ENCODE measurements at regions not wholly inside any gene's neighbourhood (a gene's known extent, or its start where the extent isn't known, plus 50 kb on each side); places are given as distances from the start of the nearest gene placed in this dataset.
"Not testable (repeated sequence)": the region's sequence is repeated elsewhere in the genome, so short reads cannot be mapped to it uniquely, and the experiment has no call there.

DNA sequence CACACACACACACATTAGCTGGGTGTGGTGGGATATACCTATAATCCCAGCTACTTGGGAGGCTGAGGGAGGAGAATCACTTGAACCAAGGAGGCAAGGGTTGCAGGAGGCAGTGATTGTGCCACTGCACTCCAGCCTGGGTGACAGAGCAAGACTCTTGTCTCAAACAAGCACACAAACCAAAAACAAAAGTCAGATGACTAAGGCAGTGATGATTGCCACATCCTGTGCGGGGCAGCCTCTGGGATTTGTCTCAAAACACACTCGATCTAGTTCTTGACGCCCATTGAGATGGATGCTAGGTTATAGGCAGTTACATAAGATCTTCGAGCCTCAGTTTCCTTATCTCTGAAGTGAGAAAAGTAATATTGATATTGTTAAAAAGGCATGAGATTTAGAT is 57.8 kb upstream of the NBPF8 start:
- not testable (repeated sequence) for H3K36me3 ChIP-seq (ENCODE audit: insufficient read depth, low read length); H3K9me3 ChIP-seq (ENCODE audit: low read length); H3K27me3 ChIP-seq (ENCODE audit: control insufficient read depth in 1 of 2, insufficient read depth in 2 of 2, low read length in 2 of 2); H3K9ac ChIP-seq (ENCODE audit: low read length); H3K4me1 ChIP-seq (ENCODE audit: insufficient read depth, low read length); H3K27ac ChIP-seq (ENCODE audit: low read depth, low read length); H3K4me3 ChIP-seq (ENCODE audit: low read depth in 1 of 2, low read length in 2 of 2)

DNA sequence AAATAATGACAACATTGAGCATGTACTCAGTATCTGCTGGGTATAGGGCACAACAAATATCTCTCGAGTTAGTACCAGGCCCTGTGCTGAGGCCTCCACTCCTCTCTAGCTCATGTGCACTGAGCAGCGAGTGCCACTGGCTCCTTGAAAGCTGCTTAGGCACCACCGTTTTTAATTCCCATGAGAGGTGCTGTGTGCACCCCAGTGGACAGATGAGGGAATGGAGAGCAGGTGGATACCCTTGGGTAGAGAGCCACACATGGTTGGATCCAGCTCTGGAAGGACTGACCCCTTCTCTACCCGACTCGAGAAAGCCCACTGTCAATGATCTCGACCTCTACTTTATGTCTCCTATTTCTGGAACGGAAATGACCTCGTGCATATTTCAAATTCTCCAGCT is 58.7 kb upstream of the NBPF8 start:
- not testable (repeated sequence) for H3K27me3 ChIP-seq (ENCODE audit: control insufficient read depth in 1 of 2, insufficient read depth in 2 of 2, low read length in 2 of 2); H3K9ac ChIP-seq (ENCODE audit: low read length); H3K36me3 ChIP-seq (ENCODE audit: insufficient read depth, low read length); H3K27ac ChIP-seq (ENCODE audit: low read depth, low read length); H3K4me1 ChIP-seq (ENCODE audit: insufficient read depth, low read length); H3K9me3 ChIP-seq (ENCODE audit: low read length); H3K4me3 ChIP-seq (ENCODE audit: low read depth in 1 of 2, low read length in 2 of 2)

DNA sequence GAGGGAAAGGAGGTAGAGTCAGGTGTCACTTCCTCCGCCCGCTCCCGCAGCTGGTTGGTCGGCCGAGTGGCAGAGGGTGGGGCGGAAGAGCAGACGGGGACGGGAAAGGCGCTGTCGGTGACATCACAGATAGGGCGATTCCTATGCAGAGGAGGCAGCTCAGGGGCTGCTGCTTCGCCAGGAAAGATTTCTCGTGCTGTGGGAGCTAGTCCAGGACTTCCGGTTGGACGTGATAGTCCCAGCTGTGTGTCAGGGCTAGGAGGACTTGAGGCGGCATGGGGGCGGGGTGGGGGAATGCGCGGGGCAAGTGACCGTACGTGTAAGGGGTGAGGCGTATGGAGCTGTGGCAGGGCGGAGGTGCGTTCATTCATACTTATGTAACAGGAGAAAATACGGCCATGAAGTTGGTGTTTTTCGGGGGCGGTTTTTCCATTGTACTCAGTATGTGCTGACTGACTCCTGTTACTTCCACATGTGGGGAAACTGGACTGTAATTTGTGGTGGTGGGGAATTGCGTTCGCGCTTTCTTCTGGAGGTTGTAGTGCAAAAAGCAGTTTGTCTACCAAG is 60.1 kb upstream of the NBPF8 start:
- not testable (repeated sequence) for H3K9ac ChIP-seq (ENCODE audit: low read length); H3K27ac ChIP-seq (ENCODE audit: low read depth, low read length); H3K4me3 ChIP-seq (ENCODE audit: low read depth in 1 of 2, low read length in 2 of 2)

DNA sequence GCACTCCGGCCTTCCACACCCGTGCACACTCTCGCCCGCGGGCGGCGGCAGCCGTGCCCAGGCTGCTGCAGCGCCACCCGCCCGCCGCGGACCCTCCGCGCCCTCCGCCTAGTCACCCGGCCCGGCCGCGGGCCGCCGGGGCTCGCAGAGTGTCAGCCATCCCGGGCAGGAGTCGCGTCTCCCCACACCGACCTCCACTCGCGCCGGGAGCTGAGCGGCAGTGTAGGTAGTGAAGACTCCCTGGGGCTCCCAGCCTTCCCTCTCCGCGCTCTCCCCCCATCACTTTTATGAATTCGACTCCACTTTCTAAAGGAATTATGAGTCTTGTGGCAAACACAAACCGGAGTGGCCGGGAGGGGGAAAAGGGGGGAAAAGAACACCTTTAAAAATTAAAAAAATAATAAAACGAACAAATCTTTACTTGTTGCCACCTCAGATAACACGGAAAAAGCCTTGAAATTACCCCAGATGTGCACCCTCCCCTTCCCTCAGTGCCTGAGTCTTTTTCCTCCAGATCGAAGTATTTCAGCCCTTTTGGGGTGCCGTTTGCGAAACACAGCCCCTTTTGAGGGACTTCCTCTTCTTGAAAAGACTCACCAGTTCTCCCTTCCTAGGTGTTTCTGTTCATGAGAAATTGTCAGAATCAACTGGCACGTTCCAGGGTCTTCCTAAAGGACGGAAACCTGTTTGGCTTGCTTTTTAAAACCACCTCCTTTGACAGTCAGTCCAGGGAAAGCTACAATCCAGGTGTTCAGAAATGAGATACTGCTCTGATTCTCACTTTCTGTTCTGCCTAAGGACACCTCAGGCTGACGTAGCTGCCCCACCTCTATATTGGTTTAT is 72.4 kb upstream of the NBPF8 start:
- not testable (repeated sequence) for H3K36me3 ChIP-seq (ENCODE audit: insufficient read depth, low read length); H3K27me3 ChIP-seq (ENCODE audit: control insufficient read depth in 1 of 2, insufficient read depth in 2 of 2, low read length in 2 of 2); H3K4me1 ChIP-seq (ENCODE audit: insufficient read depth, low read length); H3K27ac ChIP-seq (ENCODE audit: low read depth, low read length); H3K9ac ChIP-seq (ENCODE audit: low read length); H3K9me3 ChIP-seq (ENCODE audit: low read length); H3K4me3 ChIP-seq (ENCODE audit: low read depth in 1 of 2, low read length in 2 of 2)

More for the DNA sequence above, 60.1 kb upstream of the NBPF8 start:
- H3K36me3 ChIP-seq (ENCODE audit: insufficient read depth, low read length); H3K9me3 ChIP-seq (ENCODE audit: low read length); H3K4me1 ChIP-seq (ENCODE audit: insufficient read depth, low read length); H3K27me3 ChIP-seq (ENCODE audit: control insufficient read depth in 1 of 2, insufficient read depth in 2 of 2, low read length in 2 of 2): not testable (repeated sequence)

DNA sequence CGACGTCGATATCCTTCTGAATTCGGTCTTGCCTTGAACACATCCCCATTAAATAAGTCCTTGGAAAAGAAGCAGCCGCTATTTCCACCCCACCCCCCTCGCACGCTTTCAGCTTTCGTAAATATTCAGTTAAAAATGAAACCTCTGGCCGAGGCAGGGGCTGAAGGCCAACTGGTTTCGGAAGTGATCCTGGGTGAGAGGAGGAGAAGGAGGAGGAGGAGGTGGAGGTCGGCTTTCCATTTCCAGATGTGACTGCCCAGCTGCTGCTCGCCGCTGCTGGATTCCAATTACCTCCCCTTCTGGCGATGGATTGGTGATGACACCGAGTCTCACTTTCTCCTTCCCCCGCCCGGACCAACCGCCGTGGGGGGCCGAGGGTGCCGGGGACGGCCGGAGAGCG is 73.1 kb upstream of the NBPF8 start:
- H3K9ac ChIP-seq (ENCODE audit: low read length); H3K4me1 ChIP-seq (ENCODE audit: insufficient read depth, low read length); H3K36me3 ChIP-seq (ENCODE audit: insufficient read depth, low read length); H3K27me3 ChIP-seq (ENCODE audit: control insufficient read depth in 1 of 2, insufficient read depth in 2 of 2, low read length in 2 of 2); H3K9me3 ChIP-seq (ENCODE audit: low read length): not testable (repeated sequence)
- Histone ChIP-seq H3K4me3 (ENCODE audit: low read depth in 1 of 2, low read length in 2 of 2) (peak overlapping the region in 1 of 2 donors; percentile 8), H3K27ac (ENCODE audit: low read depth, low read length) (peak overlapping the region; percentile 52)

DNA sequence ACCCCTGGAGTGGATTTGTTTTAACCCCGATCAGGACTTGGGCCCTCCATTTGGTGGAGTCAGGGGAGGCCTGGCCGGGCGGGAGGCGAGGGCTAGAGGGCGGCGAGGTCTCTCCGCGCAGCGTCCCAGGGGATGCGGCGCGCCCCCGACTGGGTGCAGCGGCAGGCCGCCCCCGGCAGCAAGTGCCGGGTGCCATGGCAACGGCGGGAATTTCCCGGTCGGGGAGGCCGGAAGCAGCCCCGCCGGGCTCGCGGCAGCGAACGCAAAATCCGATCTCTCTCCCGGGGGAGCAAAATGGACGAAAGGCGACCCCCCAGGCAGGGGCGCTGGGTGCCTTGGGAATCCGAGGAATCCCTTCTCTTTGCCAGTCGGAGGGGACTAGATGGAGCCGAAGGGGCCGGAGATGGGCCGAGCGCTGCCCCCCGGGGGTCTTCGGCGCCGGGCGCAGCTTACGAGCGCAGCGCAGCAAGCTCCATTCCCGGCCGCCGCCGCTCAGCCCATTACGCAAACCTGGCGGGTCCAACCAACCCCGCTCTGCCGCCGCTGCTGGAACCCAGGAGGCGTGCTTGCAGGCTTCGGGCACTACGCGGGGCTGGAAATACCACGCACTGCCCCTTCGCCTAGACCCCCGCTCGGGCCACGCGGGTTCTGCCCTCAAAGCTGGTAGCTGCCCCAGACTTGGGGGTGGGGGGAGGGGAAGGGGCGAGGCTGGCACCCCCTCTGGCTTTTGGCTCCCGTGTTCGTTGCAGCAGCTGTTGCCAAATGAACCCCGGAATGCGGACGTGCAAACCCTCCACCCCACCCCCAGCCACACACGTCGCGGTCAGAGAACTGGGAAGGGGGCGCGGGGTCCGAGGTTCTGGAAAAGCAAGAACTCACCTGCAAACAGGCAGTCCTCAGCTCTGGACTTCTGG is 73.7 kb upstream of the NBPF8 start:
- H3K4me3 ChIP-seq (ENCODE audit: low read depth in 1 of 2, low read length in 2 of 2); H3K36me3 ChIP-seq (ENCODE audit: insufficient read depth, low read length); H3K27me3 ChIP-seq (ENCODE audit: control insufficient read depth in 1 of 2, insufficient read depth in 2 of 2, low read length in 2 of 2); H3K9ac ChIP-seq (ENCODE audit: low read length); H3K4me1 ChIP-seq (ENCODE audit: insufficient read depth, low read length); H3K9me3 ChIP-seq (ENCODE audit: low read length): not testable (repeated sequence)
- H3K27ac ChIP-seq (ENCODE audit: low read depth, low read length), result peak overlapping the region; percentile 52

DNA sequence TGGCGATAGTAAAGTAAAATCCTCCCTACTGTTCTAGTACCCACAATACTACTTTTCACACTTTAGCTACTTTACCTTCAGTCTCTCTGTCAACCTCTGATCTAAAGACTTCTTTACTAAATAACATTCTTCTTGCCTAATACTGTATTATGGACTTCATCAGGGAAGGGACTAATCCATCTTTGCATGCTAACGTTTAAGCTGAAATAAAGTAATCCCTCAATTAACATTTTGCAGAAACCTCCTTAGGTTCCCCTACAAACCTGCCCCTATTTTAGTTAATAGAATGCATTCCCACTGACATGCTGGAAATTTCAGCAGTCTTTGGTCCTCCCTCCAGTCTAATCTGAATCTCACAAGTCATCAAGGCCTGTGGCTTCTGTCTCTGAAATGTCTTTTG is 99.1 kb upstream of the NBPF8 start:
- H3K27ac ChIP-seq (ENCODE audit: low read depth, low read length); H3K4me1 ChIP-seq (ENCODE audit: insufficient read depth, low read length); H3K9ac ChIP-seq (ENCODE audit: low read length); H3K4me3 ChIP-seq (ENCODE audit: low read depth in 1 of 2, low read length in 2 of 2); H3K9me3 ChIP-seq (ENCODE audit: low read length); H3K27me3 ChIP-seq (ENCODE audit: control insufficient read depth in 1 of 2, insufficient read depth in 2 of 2, low read length in 2 of 2); H3K36me3 ChIP-seq (ENCODE audit: insufficient read depth, low read length): not testable (repeated sequence)

DNA sequence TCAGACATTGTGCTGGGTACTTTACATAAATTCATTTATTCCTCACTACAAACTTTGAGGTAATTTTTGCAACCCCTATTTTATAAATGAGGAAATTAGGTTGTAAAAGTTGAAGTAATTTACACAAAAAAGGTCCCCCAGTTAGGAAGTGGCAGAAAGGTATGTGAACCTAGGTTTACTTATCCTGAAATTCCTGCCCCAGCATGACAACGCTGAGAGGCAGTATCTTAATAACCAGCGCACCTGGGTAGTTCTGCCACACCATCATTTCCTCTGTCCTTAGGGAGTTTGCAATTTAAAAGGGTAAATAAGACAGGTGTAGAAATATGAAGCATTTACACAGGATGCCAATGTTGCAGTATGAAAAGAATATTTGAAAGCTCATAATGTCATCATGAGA is 102.9 kb upstream of the NBPF8 start:
- H3K4me1 ChIP-seq (ENCODE audit: insufficient read depth, low read length); H3K27ac ChIP-seq (ENCODE audit: low read depth, low read length); H3K9ac ChIP-seq (ENCODE audit: low read length); H3K9me3 ChIP-seq (ENCODE audit: low read length); H3K4me3 ChIP-seq (ENCODE audit: low read depth in 1 of 2, low read length in 2 of 2); H3K27me3 ChIP-seq (ENCODE audit: control insufficient read depth in 1 of 2, insufficient read depth in 2 of 2, low read length in 2 of 2); H3K36me3 ChIP-seq (ENCODE audit: insufficient read depth, low read length): not testable (repeated sequence)

DNA sequence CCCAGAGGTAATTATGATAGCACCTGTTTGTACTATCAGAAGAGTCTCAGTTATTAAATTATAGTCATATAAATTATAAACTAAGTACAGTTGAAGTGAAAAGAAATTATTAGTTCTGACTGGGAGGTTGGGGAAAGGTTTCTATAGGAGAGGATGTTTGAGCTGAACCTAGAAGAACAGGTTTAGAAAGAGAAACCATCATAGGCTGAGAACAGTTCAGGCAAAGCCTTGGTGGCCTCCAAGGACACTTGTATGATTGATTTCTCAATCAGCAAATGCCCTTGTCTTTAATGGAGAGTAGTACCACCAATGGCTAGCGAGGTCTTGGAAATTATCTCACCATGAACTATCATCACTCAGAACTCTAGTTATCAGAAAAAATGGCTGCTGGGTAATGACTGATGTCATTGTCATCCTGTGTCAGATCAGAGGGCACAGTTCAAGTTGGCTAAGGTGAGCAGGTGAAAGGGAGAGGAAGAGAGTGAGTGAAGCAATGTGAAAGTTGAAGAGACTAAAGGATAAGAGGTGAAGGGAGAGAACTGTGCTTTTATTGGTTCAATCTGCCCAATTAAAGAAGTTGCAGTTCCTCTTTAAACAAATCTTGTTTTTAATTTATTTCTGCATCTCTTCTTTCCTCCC is 105.8 kb upstream of the NBPF8 start:
- not testable (repeated sequence) for H3K27ac ChIP-seq (ENCODE audit: low read depth, low read length); H3K36me3 ChIP-seq (ENCODE audit: insufficient read depth, low read length); H3K9me3 ChIP-seq (ENCODE audit: low read length); H3K9ac ChIP-seq (ENCODE audit: low read length); H3K4me3 ChIP-seq (ENCODE audit: low read depth in 1 of 2, low read length in 2 of 2); H3K27me3 ChIP-seq (ENCODE audit: control insufficient read depth in 1 of 2, insufficient read depth in 2 of 2, low read length in 2 of 2); H3K4me1 ChIP-seq (ENCODE audit: insufficient read depth, low read length)

DNA sequence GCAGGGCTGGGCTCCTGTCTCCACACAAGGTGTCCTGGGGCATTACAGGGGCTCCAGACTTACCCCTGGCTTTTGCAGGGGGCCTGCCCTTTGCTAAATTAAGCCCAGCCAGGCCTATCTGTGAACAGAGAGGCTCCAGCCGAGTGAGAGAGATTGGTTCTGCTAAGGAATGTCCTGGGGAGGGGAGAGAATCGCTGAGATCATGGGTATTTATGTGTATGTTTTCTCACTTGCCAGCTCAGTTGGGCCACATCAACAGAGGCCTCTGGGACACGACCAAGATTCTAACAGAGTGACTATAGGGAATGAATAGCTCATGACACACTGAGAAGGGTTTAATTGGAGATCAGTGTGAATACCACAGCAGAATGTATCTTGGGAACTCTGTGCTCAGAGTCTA is 109.8 kb upstream of the NBPF8 start:
- not testable (repeated sequence) for H3K4me3 ChIP-seq (ENCODE audit: low read depth in 1 of 2, low read length in 2 of 2); H3K9ac ChIP-seq (ENCODE audit: low read length); H3K9me3 ChIP-seq (ENCODE audit: low read length); H3K36me3 ChIP-seq (ENCODE audit: insufficient read depth, low read length); H3K27ac ChIP-seq (ENCODE audit: low read depth, low read length); H3K4me1 ChIP-seq (ENCODE audit: insufficient read depth, low read length); H3K27me3 ChIP-seq (ENCODE audit: control insufficient read depth in 1 of 2, insufficient read depth in 2 of 2, low read length in 2 of 2)

DNA sequence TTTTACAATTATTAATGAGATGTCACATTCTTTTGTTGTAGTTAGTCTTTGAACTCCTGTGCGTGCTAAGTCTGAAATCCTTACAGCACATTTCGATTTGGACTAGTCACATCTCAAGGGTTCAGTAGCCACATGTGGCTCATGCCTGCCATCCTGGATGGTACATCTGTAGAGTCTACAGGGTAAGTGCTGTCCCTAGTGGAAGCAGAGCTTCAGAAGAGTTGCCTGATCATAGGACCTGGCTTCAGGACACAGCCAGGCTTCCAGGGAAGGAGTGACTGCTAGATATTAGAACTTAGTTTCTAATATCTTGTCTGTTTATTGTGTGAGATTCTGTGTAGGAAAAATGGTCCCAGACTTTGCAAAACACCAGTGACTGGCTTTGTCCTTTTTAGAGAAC is 110.5 kb upstream of the NBPF8 start:
- H3K9me3 ChIP-seq (ENCODE audit: low read length); H3K4me3 ChIP-seq (ENCODE audit: low read depth in 1 of 2, low read length in 2 of 2); H3K9ac ChIP-seq (ENCODE audit: low read length); H3K36me3 ChIP-seq (ENCODE audit: insufficient read depth, low read length); H3K4me1 ChIP-seq (ENCODE audit: insufficient read depth, low read length); H3K27me3 ChIP-seq (ENCODE audit: control insufficient read depth in 1 of 2, insufficient read depth in 2 of 2, low read length in 2 of 2); H3K27ac ChIP-seq (ENCODE audit: low read depth, low read length): not testable (repeated sequence)

Data from muscle layer of colon (tissue), 2 donors.